ENCODE measurements at regions not wholly inside any gene's neighbourhood (a gene's known extent, or its start where the extent isn't known, plus 50 kb on each side); places are given as distances from the start of the nearest gene placed in this dataset.

DNA sequence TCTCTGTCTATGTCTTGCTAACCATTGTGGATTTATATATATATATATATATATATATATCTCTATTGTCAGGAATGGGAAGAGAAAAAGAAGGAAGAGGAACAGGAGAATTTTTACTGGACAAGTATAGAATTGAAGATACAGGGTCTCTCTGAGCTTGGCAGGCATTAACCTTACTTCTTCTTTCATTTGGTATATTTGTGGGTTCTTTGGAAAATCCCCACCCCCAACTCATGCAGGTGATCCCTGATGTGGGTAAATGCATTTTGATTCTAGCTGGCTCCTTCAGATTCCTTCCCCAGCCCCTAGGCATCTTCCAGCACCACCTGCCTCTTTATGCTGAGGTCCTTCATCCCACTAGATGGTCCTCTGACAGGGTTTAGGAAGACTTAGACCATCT is 78.8 kb upstream of the TRABD2B start:
- DNase-seq (ENCODE audit: low read depth, low spot score) = no peak
- TF ChIP-seq, protein P1, sequence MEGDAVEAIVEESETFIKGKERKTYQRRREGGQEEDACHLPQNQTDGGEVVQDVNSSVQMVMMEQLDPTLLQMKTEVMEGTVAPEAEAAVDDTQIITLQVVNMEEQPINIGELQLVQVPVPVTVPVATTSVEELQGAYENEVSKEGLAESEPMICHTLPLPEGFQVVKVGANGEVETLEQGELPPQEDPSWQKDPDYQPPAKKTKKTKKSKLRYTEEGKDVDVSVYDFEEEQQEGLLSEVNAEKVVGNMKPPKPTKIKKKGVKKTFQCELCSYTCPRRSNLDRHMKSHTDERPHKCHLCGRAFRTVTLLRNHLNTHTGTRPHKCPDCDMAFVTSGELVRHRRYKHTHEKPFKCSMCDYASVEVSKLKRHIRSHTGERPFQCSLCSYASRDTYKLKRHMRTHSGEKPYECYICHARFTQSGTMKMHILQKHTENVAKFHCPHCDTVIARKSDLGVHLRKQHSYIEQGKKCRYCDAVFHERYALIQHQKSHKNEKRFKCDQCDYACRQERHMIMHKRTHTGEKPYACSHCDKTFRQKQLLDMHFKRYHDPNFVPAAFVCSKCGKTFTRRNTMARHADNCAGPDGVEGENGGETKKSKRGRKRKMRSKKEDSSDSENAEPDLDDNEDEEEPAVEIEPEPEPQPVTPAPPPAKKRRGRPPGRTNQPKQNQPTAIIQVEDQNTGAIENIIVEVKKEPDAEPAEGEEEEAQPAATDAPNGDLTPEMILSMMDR (IDR thresholded peaks at IDR 0.05; ENCODE audit: low read depth, low read length) = no peak
- no peaks in the 10 kb centered on the region for H3K9me3 ChIP-seq (ENCODE audit: control insufficient read depth, insufficient read depth, low read length)
- H3K4me3 ChIP-seq (ENCODE audit: low read depth, low read length) = no peak overlapping the region
- CTCF ChIA-PET = interaction anchor here (1.4 kb wide), 1 partner anchor 15 kb away, joined by 4 read pairs; no protein-coding TSS in a partner anchor
- POLR2A ChIA-PET = no interaction called here
- H3K27me3 ChIP-seq (ENCODE audit: control insufficient read depth, insufficient read depth, low read length) = no peaks in the 10 kb centered on the region
- H3K27ac ChIP-seq (ENCODE audit: low read depth, low read length) = no peak overlapping the region

DNA sequence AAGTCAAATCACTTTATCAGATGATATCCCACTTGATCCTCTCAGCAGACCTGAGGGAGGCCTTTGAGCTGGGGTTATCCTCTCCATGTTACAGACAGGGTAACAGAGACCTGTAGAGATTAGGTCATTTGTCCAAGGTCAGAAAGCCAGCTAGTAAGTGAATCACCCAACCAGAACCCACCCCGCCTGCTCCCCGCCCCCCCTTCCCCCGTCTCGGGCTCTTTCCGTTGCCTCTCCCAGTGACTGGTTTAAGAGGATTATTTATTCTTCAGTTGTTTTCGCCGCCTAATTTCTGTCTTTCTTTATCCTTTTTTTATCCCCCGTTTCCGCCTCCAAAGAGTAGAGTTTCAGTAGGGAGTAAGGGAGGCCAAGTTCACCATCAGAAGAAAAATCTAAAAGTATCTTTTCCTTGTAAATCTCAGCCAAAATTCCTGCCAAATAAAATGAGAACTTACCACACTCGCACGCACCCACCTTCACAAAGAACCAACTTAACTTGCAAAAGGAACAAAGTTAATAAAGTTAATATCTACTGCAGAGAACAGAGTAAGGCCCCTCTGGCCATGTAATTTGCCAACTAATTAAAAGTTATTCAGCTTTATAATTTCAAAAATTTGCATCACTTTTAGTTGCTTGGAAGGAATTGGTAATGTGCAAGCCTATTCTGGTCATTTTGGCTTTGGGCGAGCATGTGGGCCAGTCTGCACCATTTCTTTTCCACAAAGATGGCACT is 76.8 kb upstream of the TRABD2B start:
- no peaks in the 10 kb centered on the region for H3K27me3 ChIP-seq (ENCODE audit: control insufficient read depth, insufficient read depth, low read length)
- CTCF ChIA-PET = interaction anchor here (1.3 kb wide), 1 partner anchor 13 kb away, joined by 5 read pairs; no protein-coding TSS in a partner anchor

DNA sequence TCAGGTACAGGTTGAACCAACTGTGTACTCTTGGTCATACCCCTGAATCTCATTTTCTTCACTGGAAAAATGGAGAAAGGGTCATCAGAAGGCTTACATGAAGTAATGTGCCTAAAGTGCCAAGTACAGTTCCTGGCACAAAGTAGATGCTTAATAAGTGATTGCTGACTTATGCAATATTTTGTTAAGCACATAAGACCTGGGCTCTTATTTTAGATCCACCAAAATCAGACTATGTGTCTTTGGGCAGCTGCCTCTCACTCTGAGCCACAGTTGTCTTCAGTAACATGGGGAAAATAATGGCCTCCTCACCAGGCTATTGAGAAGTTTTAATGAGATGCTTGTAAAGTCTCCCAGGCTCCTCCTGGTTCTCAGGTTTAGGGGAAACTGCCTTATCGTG is 74.3 kb upstream of the TRABD2B start:
- H3K27me3 ChIP-seq (ENCODE audit: control insufficient read depth, insufficient read depth, low read length) = no peaks in the 10 kb centered on the region
- no peak for DNase-seq (ENCODE audit: low read depth, low spot score)
- H3K9me3 ChIP-seq (ENCODE audit: control insufficient read depth, insufficient read depth, low read length) = no peaks in the 10 kb centered on the region
- H3K27ac ChIP-seq (ENCODE audit: low read depth, low read length) = no peak overlapping the region
- ChIA-PET CTCF (no interaction called here), POLR2A (no interaction called here)
- TF ChIP-seq, protein P1 (IDR thresholded peaks at IDR 0.05; ENCODE audit: low read depth, low read length) = no peak
- H3K4me3 ChIP-seq (ENCODE audit: low read depth, low read length) = no peak overlapping the region

More for the DNA sequence above, 76.8 kb upstream of the TRABD2B start:
- DNase-seq (ENCODE audit: low read depth, low spot score) = no peak
- POLR2A ChIA-PET = interaction anchor here (0.6 kb wide), 1 partner anchor 460 kb away, joined by 5 read pairs; no protein-coding TSS in a partner anchor
- TF ChIP-seq, protein P1 (IDR thresholded peaks at IDR 0.05; ENCODE audit: low read depth, low read length) = no peak
- no peaks in the 10 kb centered on the region for H3K9me3 ChIP-seq (ENCODE audit: control insufficient read depth, insufficient read depth, low read length)
- no peak overlapping the region for H3K27ac ChIP-seq (ENCODE audit: low read depth, low read length)
- no peak overlapping the region for H3K4me3 ChIP-seq (ENCODE audit: low read depth, low read length)

DNA sequence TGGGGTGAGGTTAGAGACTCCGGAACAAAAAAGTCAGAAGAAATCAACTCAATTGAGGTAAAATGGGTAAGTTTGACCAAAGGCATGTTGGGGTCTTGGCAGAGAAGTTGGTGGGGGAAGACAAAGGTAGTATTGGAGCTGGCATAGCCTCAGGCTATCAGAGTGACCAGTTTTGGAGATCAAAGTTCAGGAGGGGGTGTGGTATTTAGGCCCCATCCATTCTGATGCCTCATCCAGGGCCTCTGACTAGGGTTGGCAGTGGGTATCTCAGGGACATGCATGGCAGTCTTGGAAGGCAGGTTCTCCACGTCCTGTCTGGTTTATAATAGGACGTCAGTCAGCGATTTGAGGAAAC is 73.2 kb upstream of the TRABD2B start:
- CTCF ChIA-PET = no interaction called here
- TF ChIP-seq, protein P1 (IDR thresholded peaks at IDR 0.05; ENCODE audit: low read depth, low read length) = no peak
- Histone ChIP-seq H3K27ac (ENCODE audit: low read depth, low read length) (no peak overlapping the region), H3K27me3 (ENCODE audit: control insufficient read depth, insufficient read depth, low read length) (no peaks in the 10 kb centered on the region), H3K9me3 (ENCODE audit: control insufficient read depth, insufficient read depth, low read length) (no peaks in the 10 kb centered on the region), H3K4me3 (ENCODE audit: low read depth, low read length) (no peak overlapping the region)
- no peak for DNase-seq (ENCODE audit: low read depth, low spot score)
- POLR2A ChIA-PET = no interaction called here

DNA sequence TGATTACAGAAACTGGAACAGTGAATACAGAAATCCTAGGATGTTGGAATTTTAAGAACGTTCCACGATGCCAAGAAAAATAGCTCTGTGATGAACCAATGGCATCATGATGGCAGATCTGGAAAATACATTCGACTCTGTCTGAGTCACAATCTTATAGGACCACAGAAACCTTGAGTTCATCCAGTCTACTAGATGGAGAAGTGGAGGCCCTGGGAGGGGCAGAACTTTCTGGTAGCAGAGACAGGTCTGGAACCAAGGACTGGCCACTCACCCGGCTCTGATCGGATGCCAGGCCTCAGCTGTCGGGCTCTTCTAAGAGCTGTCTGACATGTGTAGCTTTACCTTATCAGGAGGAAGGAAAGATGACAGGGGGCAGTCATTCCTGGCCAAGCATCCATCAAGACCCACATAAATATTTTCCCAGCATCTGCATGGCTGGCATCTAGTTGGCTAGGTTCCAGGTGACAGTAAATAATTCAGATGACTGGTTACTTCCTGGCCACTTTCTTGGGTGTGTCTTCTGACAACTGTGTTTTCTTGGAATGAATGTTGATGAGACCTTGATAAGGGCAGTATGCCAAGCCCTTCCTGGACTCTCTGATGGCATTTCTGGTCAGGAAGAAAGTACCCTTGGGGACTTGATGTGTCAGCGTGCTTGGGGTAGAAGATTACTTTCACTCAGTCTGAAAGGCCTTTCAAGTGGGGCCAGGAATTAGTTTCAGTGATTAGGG is 72.6 kb upstream of the TRABD2B start:
- ChIA-PET POLR2A (no interaction called here), CTCF (no interaction called here)
- no peak overlapping the region for H3K27ac ChIP-seq (ENCODE audit: low read depth, low read length)

More for the DNA sequence above, 72.6 kb upstream of the TRABD2B start:
- no peak for DNase-seq (ENCODE audit: low read depth, low spot score)
- Histone ChIP-seq H3K4me3 (ENCODE audit: low read depth, low read length) (no peak overlapping the region), H3K27me3 (ENCODE audit: control insufficient read depth, insufficient read depth, low read length) (no peaks in the 10 kb centered on the region), H3K9me3 (ENCODE audit: control insufficient read depth, insufficient read depth, low read length) (no peaks in the 10 kb centered on the region)
- TF ChIP-seq, protein P1 (IDR thresholded peaks at IDR 0.05; ENCODE audit: low read depth, low read length) = no peak

All from AG04450 (cell line).